Duodenal mucosa (tissue), 2 donors: ENCODE measurements at regions not wholly inside any gene's neighbourhood (a gene's known extent, or its start where the extent isn't known, plus 50 kb on each side); places are given as distances from the start of the nearest gene placed in this dataset.

Source experiments
- H3K27ac ChIP-seq: one replicate; pipeline ENCODE4 v1.7.0; 2013; ENCODE audit warnings: low read depth, low read length
- H3K27me3 ChIP-seq, 2 donors: one replicate each; pipeline ENCODE4 v1.7.0; 2013; ENCODE audit warnings: low read length in 2 of 2, control low read depth in 1 of 2; ENCODE audit not compliant: insufficient read depth in 2 of 2, control insufficient read depth in 1 of 2
- H3K36me3 ChIP-seq, 2 donors: one replicate each; pipeline ENCODE4 v1.7.0; 2013; ENCODE audit warnings: low read length in 2 of 2, control low read depth in 1 of 2; ENCODE audit not compliant: insufficient read depth in 2 of 2, control insufficient read depth in 1 of 2
- H3K4me1 ChIP-seq, 2 donors: one replicate each; pipeline ENCODE4 v1.7.0; 2013; ENCODE audit warnings: low read length in 2 of 2, control low read depth in 1 of 2; ENCODE audit not compliant: insufficient read depth in 2 of 2, control insufficient read depth in 1 of 2
- H3K4me3 ChIP-seq, 2 donors: one replicate each; pipeline ENCODE4 v1.7.0; 2013; ENCODE audit warnings: low read length in 2 of 2, low read depth in 1 of 2
- H3K9ac ChIP-seq, 2 donors: one replicate each; pipeline ENCODE4 v1.7.0; 2013; ENCODE audit warnings: low read length in 2 of 2, low read depth in 1 of 2
- H3K9me3 ChIP-seq, 2 donors: one replicate each; pipeline ENCODE4 v1.7.0; 2013; ENCODE audit warnings: low read length in 2 of 2, control low read depth in 1 of 2; ENCODE audit not compliant: control insufficient read depth in 1 of 2

DNA sequence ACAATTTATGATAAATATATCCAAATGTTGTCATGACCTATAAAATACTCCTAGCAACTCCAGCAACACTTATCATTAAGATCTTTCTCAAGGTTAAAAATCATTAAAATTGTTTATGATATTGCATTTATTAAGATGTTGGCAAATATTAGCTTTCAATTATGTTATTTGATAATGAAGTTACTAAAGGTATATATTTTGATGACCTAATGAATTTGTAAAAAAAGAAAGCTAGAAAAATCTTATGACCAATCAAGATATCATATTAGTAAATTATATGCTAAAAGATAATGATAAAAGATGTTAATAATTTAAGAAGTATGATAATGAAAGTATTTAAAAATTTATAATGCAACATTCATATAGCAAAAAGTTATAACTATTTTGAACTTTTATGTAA, 66.3 kb upstream of the RAB18 start:
- no peaks in the 10 kb centered on the region for H3K36me3 ChIP-seq
- H3K9me3 ChIP-seq, result no peaks in the 10 kb centered on the region
- no peak overlapping the region for H3K4me3 ChIP-seq
- no peak overlapping the region for H3K9ac ChIP-seq
- no peaks in the 10 kb centered on the region for H3K27me3 ChIP-seq
- no peaks in the 10 kb centered on the region for H3K4me1 ChIP-seq
- H3K27ac ChIP-seq, result no peak overlapping the region

DNA sequence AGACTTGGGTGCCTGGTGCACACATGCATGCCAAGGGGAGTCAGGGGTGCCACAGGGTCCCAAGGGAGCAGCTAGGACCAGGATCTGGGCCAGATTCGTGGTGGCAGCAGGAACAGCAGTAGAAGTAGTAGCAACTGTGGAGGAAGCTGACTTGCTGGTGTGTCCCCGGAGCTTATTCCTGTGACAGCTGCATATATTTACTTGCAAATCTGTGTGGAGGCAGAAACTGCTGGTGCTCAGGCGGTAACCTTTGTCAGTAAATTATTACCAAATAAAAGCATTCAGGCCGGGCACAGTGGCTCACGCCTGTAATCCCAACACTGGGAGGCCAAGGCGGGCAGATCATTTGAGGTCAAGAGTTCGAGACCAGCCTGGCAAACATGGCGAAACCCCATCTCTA, 67.4 kb upstream of the RAB18 start:
- H3K4me3 ChIP-seq, result no peak overlapping the region
- no peaks in the 10 kb centered on the region for H3K9me3 ChIP-seq
- no peaks in the 10 kb centered on the region for H3K4me1 ChIP-seq
- no peak overlapping the region for H3K9ac ChIP-seq
- H3K36me3 ChIP-seq, result no peaks in the 10 kb centered on the region
- no peak overlapping the region for H3K27ac ChIP-seq
- H3K27me3 ChIP-seq, result no peaks in the 10 kb centered on the region

DNA sequence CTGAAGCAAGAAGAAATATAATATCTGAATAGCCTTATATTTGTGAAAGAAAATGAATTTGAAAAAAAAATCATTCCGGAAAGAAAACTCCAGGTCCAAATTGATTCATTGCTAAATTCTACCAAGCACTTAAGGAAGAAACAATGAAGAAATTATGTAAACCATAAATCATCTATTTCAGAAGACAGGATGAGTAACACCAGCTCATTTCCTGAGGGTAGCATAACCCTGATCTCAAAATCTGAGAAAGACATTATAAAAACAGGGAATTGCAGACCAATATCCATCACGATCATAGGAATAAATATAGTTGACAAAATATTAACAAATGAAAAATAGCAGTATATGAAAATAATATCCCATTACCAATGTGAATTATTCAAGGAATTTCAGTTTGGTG, 70.1 kb upstream of the RAB18 start:
- Histone ChIP-seq H3K4me3 (no peak overlapping the region), H3K9ac (no peak overlapping the region), H3K27ac (no peak overlapping the region), H3K4me1 (no peaks in the 10 kb centered on the region), H3K36me3 (no peaks in the 10 kb centered on the region), H3K27me3 (no peaks in the 10 kb centered on the region), H3K9me3 (no peaks in the 10 kb centered on the region)

DNA sequence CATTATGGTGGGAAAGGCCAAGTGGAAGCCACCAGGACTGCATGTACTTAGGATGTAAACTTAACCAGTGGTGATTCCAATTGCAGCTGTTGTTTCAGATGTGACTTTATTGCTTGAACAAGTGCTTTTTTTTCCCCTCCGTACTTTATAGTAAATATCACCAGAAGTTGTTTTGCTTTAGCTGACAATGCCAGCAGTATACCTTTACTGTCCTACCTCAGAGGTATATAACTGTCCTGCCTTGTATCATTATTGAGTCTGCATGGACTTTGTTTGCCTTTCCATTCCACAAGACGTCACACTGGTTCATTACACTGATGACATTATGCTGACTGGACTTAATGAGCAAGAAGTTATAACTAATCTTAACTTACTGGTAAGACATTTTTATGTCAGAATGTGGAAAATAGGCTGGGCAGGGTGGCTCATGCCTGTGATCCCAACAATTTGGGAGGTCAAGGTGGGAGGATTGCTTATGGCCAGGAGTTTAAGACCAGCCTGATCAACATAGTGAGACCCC, 77.1 kb upstream of the RAB18 start:
- H3K27ac ChIP-seq, result no peak overlapping the region
- no peaks in the 10 kb centered on the region for H3K4me1 ChIP-seq
- no peaks in the 10 kb centered on the region for H3K9me3 ChIP-seq
- no peaks in the 10 kb centered on the region for H3K27me3 ChIP-seq
- H3K36me3 ChIP-seq, result no peaks in the 10 kb centered on the region
- H3K4me3 ChIP-seq, result no peak overlapping the region
- no peak overlapping the region for H3K9ac ChIP-seq

DNA sequence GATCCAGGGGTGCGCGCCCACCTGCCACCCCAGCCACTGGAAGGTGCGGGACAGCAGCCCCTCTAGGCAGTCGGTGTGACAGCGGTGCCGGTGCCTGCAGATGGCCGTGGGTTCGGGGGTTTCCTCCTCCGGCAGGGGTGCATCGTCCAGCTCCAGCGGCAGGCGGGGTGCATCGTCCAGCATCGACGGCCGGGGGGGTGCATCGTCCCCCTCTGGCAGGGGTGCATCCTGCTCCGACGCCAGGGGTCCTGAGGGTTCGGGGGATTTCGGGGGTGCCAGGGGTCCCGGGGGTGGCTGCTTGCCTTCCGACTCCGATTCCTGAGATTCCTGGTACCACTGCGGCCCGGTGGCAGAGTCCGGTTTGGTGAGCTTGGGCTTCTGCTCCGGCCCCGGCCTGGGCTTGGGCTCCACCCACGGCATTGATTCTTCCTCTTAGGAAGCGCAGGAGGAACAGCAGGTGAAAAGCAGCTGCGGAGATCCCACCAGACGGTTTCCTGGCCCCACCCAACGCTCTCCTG, 90.2 kb upstream of the RAB18 start:
- Histone ChIP-seq H3K36me3 (no peaks in the 10 kb centered on the region), H3K27me3 (peaks cover 0 to 5% of the 10 kb centered on the region in 2 donors), H3K4me3 (no peak overlapping the region), H3K27ac (no peak overlapping the region), H3K4me1 (no peaks in the 10 kb centered on the region), H3K9me3 (no peaks in the 10 kb centered on the region), H3K9ac (no peak overlapping the region)

DNA sequence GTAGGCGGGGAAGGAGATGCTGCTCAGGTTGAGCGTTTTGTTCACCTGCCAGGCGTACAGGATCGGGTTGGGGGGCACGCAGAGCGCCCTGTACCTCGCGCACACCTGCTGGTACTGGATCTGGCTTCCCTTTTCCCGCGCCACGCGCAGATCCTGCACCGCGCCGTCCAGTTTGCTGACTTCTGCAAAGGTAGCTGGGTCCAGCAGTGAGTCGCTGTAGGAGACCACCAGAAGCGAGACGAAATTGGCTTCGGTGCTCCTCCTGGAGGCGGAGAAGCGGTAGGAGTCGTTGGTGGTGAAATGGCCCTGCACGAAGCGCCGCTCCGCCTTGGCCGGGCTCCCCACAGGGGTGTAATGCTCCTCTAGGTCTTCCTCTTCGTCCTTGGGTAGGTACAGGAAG, 90.7 kb upstream of the RAB18 start:
- no peak overlapping the region for H3K27ac ChIP-seq
- no peaks in the 10 kb centered on the region for H3K9me3 ChIP-seq
- no peak overlapping the region for H3K9ac ChIP-seq
- no peak overlapping the region for H3K4me3 ChIP-seq
- H3K27me3 ChIP-seq, result peaks cover 0 to 5% of the 10 kb centered on the region in 2 donors
- no peaks in the 10 kb centered on the region for H3K4me1 ChIP-seq
- no peaks in the 10 kb centered on the region for H3K36me3 ChIP-seq

DNA sequence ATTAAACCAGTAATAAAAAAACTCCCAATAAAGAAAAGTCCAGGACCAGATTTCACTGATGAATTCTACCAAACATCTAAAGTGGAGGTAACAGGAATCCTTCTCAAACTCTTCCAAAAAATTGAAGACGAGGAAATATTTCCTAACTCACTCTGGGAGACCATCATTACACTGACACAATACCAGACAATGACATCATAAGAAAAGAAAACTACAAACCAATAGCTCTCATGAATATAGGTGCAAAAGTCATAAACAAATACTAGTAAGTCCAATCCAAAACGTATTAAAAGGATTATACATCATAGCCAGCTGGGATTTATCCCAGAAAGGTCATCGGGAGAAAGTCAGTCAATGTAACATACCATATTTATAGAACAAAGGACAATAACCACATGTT, 94.0 kb upstream of the RAB18 start:
- Histone ChIP-seq H3K4me3 (no peak overlapping the region), H3K36me3 (no peaks in the 10 kb centered on the region), H3K9ac (no peak overlapping the region), H3K27me3 (no peaks in the 10 kb centered on the region), H3K9me3 (no peaks in the 10 kb centered on the region), H3K27ac (no peak overlapping the region), H3K4me1 (no peaks in the 10 kb centered on the region)

DNA sequence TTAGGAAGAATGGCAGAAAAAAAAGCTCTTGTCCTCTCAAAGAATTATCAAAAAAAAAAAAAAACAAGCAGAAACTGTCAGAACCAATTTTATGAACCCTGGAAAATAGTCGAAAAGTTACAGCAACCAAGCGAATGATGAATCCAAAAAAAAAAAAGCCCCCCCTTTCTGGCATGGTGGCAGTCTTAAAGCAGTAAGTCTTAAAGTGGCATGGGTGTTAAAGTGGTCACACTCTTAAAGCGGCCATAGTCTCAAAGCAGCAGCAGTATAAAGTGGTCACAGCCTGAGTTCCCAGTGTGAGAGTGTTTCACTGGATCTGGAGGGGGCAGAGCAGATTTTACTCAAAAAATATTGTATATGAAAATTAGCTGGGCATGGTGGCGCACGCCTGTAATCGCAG, 96.8 kb upstream of the RAB18 start:
- Histone ChIP-seq H3K9ac (no peak overlapping the region), H3K9me3 (no peaks in the 10 kb centered on the region), H3K27ac (no peak overlapping the region), H3K4me1 (no peaks in the 10 kb centered on the region), H3K36me3 (no peaks in the 10 kb centered on the region), H3K27me3 (no peaks in the 10 kb centered on the region), H3K4me3 (no peak overlapping the region)

DNA sequence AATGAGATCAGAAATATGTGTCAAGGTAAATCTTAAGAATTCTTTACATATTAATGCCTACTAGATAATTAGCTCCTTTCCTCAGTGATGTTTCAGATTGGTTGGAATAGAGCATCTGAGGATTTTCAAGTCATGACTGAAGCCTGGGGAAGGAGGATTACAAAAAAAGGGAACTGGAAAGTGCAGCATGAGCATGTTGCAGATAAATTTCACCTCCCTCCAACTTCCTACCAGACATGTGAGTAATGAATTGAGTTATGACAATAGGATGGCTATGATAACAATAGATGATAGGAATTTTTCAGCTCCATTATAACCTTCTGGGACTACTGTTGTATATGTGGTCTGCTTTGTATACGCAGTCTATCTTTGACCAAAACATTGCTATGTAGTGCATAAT, 104.2 kb upstream of the RAB18 start:
- Histone ChIP-seq H3K27ac (no peak overlapping the region), H3K9me3 (no peaks in the 10 kb centered on the region), H3K27me3 (no peaks in the 10 kb centered on the region), H3K4me3 (no peak overlapping the region), H3K4me1 (no peaks in the 10 kb centered on the region), H3K9ac (no peak overlapping the region), H3K36me3 (no peaks in the 10 kb centered on the region)

DNA sequence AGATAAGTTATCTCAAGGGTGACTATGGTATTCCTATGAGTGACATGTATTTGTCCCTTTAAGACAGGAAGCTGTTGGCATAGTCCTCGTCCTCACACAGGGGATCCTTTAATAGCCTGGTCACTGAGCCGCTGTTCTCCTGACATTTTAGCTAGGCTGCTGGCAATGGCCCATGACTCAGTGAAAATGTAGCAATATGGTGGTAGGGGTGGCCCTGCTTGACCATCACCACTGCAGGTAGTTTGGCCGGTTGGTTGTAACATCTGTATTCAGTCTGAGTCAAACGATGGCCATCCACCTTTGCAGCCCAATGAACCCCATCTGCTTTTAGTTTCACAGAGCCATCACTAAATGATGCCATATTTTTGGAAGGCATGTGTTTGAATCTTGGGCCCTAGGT, 110.1 kb upstream of the RAB18 start:
- H3K27me3 ChIP-seq, result no peaks in the 10 kb centered on the region
- H3K9me3 ChIP-seq, result no peaks in the 10 kb centered on the region
- H3K9ac ChIP-seq, result no peak overlapping the region
- no peak overlapping the region for H3K27ac ChIP-seq
- H3K36me3 ChIP-seq, result no peaks in the 10 kb centered on the region
- H3K4me3 ChIP-seq, result no peak overlapping the region
- H3K4me1 ChIP-seq, result no peaks in the 10 kb centered on the region

DNA sequence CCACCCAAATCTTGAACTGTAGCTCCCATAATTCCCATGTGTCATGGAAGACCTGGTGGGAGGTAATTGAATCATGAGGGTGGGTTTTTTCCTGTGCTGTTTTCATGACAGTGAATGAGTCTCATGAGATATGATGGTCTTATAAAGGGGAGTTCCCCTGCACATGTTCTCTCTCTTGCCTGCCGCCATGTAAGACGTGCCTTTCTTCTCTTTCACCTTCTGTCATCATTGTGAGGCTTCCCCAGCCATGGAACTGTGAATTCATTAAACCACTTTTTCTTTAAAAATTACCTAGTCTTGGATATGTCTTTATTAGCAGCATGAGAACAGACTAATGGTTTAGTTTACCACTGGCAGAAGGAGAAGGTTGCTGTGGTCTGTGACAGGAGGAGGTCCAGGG, 111.5 kb upstream of the RAB18 start:
- H3K9me3 ChIP-seq, result no peaks in the 10 kb centered on the region
- H3K9ac ChIP-seq, result no peak overlapping the region
- no peaks in the 10 kb centered on the region for H3K36me3 ChIP-seq
- H3K27ac ChIP-seq, result no peak overlapping the region
- no peaks in the 10 kb centered on the region for H3K4me1 ChIP-seq
- H3K4me3 ChIP-seq, result no peak overlapping the region
- no peaks in the 10 kb centered on the region for H3K27me3 ChIP-seq
